GM18507 (cell line): ENCODE measurements at regions not wholly inside any gene's neighbourhood (a gene's known extent, or its start where the extent isn't known, plus 50 kb on each side); places are given as distances from the start of the nearest gene placed in this dataset.

Experiments
- DNase-seq: peaks from one replicate; pipeline ENCODE4 v3.0.0; 2011; ENCODE audit warnings: low read depth; ENCODE audit not compliant: insufficient read length; ENCODE audit errors: extremely low spot score
- FAIRE-seq: peaks from 2 replicates; lab custom pipeline; 2011; peaks lifted over from hg19 to GRCh38; lab: Jason Lieb, UNC

DNA sequence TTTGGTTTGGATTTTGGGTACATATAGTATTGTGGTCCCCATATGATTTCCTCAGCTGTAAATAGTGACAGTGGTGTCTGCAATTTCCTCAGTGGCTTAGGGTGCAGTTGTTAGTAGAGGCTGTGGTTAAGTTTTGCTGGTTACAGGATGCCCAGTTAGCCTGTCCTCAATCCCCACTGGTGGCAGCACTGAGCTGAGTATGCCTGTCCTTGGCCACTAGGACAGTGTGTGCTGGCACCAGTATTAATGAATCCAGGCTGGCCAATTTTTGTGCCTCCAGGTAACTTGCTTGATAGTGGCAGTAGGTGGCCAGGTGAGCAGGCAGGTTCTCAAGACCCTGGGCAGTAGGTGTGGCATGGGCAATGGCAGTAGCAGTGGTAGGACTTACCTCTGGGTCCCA is 973.1 kb downstream of the TMEM182 start:
- DNase-seq (no peak), FAIRE-seq (no peak)

DNA sequence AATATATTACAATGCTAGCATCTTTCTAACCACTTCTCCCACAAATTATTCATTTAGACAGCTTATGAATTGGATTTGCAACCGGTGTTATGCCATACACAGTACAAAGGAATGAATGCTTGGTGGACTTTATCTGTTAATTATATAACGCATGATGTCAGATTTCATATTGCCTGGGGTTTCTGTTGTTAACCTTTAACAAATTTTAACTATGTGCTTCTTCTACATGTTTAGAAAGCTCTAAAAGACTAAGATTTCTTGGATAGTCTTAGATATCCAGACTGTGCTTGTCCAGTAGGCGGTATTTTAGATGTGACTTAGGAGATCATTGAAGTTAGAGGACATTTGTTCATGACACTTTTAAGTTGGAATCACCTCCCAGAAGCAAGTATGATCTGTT is 976.3 kb downstream of the TMEM182 start:
- no peak for FAIRE-seq
- no peak for DNase-seq

DNA sequence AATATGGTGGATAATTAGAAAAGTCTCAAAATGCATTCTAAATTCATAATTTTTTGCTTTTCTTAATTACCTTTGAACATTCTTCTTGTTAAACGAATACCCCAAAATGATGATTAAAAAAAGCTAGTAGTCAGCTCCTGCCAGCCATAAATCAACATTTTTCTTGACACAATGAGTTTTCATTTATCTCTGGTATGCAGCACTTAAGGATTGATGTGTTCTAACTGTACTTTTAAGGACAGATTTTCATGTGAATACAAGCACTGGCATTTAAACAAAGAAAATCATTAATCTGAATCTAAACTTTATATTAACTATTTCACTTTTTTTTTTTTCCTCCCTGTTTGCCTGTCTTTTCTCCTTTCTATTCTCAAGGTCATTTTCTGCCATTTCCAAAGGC is 976.8 kb downstream of the TMEM182 start:
- FAIRE-seq (no peak), DNase-seq (no peak)

DNA sequence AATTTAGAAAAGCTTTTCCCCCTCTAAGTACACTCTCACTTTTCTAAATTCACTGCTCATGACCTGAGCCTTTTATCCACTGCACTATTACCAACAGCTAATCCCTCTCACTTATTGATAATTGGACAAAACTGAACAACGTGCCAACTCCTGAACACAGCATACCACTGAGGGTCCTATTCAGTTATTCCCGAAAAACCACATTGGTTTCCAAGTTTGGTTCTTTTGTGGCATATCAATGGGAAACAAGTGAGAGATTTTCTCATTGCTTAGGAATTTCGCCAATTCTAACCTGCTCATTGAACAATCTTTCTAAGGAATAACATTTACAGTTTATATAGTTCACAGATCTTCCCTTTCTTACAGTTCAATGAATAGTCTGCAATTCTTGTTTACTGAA is 977.4 kb downstream of the TMEM182 start:
- FAIRE-seq (no peak), DNase-seq (no peak)

DNA sequence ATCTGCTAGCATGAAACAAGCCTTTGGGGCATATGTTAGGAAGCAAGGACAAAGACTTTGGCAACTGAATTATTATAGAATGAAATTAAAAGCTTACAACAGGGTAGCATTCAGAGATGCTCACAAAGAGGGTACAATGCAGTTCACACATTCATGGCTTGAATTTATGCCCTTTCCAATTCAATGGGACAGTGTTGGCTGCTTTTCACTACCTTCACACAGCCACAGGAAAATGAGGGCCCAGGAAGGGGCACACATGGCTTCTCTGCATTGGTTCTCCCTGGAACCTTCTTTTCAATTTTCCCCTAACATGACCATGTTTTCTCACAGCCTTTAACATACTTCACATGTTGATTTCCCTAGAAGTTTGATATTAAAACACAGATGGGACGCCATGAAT is 978.1 kb downstream of the TMEM182 start:
- DNase-seq (no peak), FAIRE-seq (no peak)

DNA sequence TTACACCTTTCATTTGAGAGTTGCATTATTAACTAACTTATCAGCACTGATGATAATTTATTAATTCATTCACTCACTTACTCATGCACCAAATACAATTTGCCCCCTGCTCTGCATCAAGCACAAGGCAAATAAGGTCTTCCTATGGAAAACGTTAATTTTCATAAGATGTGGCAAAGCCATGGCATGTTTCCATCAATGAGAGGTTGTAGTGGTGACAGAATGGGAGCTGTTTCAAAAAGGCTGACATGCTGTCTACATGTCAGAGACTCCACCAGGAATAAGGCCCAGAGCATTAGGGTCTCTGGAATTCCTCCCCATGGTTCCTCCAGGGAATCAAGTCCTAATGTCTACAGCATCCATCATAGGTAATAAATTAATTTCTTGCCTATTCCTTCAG is 978.8 kb downstream of the TMEM182 start:
- DNase-seq = no peak
- FAIRE-seq = no peak

DNA sequence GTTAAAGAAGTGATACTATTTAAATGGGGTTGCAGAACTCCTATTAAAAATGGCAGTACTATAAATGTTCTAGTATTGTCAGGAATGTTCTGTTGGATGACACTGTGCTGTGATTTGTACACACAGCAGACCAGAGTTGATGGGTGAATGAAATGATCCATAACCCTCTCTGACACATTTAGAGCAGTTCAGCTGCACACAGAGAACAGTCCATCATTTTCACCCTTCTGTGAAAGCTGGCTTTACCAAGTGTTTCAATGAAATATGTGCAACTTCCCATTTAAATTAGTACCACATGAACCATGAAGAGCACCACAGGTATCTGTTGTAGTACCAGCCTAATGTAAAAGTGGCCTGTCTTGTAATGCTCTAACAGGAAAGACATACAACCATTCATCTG is 981.4 kb downstream of the TMEM182 start:
- FAIRE-seq (no peak), DNase-seq (no peak)

DNA sequence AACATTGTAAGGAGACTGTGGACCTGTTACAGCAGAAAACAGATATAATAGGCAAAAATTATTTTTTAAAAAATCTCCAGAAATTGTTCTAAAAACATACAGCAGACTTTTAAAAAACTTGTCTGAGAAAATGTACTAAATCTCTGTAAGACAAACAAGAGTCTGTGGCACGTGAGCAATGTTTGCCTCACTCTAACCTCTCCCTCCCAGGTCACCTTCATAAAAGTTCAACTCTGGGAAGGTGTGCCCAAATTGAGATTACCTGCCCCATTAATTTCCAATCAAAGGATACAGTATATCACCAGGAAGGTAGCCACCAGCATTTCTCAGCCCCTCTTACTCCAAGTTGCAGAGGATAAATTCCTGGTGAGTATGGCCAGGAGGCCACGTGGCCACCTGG is 992.7 kb downstream of the TMEM182 start:
- no peak for FAIRE-seq
- DNase-seq = no peak

DNA sequence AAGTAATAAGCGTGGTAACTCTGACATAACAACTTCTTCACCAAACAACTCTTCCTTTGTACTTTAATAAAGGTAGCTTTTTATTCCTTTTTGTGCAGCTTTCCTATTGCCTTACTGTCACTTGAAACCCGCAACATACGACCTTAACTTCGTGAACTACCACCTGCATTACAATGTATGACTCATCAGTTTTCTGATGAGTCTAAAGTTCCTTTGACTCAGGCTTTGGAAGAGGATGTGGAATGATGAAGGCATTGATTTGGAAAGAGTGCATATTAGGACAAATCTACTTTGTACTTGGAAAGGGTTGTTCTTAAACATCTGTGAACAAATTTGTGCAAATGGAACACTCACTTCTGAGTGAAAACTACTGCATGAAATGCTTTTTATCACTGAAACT is 1012.1 kb downstream of the TMEM182 start:
- FAIRE-seq (no peak), DNase-seq (no peak)

DNA sequence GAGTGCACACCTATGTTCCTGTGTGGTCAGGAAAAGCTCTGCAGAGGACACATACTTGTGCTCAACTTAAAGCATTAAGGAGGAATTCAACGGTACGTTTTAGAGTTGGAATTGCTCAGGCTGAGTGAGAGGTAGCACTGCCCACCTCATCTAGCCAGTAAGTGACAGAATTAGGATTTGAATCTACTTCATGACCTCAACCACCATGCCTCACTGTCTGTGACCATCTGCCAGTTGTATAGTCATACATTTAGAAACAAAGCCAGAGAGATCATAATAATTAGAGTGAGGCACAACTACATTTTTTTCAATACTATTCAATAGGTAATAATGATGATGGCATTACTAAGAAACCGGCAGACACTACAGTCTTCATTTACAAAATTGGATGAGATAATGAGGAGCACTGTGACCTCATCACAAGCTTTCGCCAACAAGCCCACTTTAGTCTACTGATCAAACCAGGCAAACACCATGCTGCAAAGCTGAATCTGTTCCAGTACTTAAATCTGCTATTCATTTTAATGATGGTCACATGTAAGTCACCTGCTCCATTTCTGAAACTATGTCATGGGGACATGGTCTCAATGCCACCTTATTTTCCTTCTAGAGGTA is 1018.4 kb downstream of the TMEM182 start:
- FAIRE-seq = no peak
- DNase-seq = no peak

DNA sequence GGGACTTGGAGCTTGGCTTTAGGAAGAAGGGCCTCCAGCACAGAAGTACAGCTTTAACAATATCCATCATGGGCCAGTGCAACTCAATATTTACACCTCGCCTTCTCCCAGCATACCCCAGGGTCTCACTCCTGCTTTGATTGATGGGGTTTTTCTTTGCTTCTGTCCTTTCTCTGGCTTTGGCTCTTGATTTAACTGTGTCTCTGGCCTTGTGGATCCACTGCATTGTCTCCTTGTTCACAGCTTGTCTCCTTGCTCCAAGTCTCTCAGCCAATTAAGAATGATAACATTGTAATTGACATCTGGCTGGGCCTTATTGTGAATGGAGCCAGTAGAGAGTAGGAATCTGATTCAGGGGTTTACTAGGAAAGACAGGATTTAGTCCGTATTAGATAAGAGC is 1019.5 kb downstream of the TMEM182 start:
- DNase-seq (no peak), FAIRE-seq (no peak)

DNA sequence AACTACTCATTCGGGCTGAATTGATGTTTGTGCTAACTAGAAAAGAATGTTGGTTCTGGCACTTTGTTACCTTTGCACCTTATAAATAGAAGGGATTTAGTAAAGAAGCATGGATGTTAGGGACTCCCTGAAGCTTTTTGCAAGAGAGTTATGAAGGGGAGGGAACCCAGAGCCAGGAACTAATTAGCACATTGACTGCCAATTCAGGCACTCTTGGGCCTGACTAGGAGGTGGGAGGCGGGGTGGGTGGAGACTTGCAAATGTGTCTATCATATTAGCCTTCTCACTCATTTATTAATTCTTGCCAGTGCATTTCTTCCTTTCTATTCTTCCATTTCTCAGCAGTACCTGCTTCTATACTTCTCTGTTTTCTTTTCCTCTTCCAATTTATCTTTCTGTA is 1022.4 kb downstream of the TMEM182 start:
- no peak for FAIRE-seq

DNA sequence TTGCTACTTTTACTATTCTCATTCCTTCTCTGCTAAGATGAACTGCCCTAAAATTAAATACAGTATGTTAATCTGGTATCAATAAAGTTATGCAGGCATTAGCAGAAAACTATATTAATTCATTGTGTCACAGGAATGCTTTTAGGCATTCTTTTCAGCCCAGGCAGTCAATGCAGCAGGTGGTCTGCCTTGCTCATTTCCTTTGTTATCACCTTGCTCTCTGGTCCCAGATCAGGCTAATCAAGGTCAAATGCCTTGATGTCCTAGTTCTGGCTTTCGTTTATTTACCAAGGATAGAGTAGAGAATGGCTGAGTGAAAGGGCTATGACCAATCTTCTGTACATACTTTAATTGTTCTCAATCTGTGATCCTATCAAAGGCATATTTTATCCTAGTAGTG is 1023.6 kb downstream of the TMEM182 start:
- no peak for FAIRE-seq
- no peak for DNase-seq

More for the DNA sequence above, 1022.4 kb downstream of the TMEM182 start:
- DNase-seq = no peak

DNA sequence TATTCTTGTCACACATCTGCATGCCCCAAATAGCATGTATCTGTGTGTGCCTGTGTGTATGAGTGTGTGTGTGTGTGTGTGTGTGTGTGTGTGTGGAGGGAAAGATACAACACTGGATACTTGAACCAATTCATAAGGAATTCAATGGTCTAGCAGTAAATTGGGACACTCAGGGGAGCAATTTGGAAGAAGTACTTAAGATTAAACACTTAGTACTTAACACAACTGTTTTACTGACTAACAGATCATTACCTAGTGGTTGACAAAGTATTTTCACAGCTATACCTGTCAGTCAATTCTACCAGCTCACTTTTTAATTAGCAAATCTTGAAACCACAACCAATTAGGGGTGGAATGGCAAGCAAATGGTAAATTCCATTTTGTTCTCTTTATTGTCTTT is 1024.1 kb downstream of the TMEM182 start:
- no peak for FAIRE-seq
- no peak for DNase-seq

DNA sequence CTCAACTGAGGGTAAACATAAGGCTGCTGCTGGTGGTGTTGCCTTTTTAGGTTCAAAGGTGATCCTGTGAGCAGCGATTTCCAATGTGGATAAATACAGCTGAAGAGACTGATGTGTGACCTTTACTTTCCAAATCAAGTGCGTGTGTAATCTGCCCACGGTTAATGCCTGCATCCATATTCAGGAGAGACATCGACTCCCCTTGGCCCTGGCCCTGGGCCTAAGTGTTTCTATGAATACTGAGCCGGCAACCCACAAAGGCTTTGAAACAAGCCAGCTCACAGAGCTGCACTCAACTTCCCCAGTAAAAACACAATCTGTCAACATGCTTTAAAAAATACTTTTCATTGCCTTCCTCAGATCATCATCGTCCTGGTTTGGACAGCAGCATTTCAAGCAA is 1026.6 kb downstream of the TMEM182 start:
- DNase-seq (no peak), FAIRE-seq (no peak)

DNA sequence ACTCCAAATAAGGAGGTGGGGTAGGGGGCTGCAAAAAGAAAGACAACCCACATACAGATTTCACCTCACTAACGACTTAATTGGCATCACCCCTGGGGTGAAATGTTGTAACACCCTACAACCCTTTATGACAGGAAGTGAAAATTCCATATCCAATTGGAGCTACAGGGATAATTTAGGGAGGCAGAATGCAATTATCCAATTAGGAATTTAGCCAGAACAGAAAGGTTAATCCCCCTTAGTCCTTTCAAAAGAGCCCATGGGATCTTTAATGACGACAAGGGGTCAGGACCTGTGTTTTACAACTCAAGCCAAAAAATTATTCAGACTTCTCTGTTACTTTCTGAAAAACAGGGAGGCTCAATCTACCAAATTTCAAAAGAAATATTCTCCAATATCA is 1027.1 kb downstream of the TMEM182 start:
- no peak for DNase-seq
- no peak for FAIRE-seq

DNA sequence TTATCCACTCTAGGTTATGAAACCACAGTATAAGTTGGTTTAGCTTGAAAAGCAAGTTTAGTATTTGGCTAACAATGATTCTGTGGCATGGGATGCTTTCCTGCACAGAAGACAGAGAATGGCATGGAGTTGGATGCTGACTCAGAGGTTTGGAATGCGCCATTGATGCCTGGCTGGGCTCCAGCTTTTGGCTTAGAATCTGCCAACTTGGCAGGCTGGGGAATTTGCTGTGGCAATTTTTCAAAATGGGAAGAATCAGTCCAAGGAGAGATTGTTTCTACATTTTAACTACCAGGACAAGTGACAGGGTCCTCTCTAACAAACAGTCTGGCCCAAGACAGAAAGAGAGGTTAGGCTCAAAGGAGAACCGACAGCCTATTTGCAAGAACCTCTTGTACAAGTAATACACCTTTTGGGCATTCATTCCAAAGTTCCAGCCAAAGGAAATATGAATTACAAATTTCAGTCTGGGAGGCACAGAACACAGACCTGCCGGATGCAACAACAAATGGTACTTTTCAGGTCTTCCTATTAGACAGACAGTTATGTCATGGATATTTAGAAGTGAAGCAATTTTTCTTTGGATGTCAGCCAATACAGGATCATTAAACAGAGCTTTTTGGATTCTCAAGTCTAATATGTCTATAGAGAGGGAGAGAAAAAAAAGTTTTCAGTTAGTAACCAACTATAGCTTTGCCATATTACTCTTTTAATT is 1027.7 kb downstream of the TMEM182 start:
- no peak for FAIRE-seq
- DNase-seq = no peak

DNA sequence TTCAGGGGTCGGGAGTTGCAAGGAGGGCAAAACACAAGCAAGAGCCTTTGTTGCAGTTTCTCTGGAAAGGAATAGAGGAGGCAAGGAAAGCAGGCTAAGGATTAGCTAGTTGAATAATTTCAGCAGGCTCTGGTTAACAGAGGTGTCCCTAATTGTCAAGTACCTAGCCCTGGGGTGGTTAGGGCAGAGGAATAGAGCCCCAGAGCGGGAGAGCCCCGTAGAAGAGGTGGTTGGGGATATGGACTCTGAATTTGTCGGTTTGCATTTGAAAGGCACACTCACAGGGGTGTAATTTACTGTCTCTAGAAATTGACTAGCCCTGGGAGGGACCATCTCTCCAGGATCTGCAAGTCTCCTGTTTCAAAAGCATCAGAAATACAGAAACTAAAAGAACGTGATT is 1030.2 kb downstream of the TMEM182 start:
- no peak for DNase-seq
- FAIRE-seq = no peak

DNA sequence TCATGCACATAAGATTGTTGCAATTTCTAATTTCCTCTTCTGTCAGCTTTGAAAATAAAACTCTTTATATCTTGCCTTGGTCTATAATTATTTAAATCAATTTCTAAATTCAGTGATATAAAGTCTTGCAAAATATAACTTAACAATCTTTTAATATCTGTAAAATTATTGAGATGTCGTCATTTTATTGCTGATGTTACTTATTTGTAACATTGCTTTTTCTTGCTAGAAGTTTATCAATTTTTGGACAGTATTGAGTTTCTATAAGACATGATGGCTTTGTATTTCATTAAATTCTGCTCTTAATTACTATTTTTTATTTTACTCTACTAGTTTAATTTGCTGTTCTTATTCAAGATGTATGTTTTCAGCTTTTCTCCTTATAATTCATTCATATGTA is 1036.5 kb downstream of the TMEM182 start:
- FAIRE-seq (no peak), DNase-seq (no peak)

DNA sequence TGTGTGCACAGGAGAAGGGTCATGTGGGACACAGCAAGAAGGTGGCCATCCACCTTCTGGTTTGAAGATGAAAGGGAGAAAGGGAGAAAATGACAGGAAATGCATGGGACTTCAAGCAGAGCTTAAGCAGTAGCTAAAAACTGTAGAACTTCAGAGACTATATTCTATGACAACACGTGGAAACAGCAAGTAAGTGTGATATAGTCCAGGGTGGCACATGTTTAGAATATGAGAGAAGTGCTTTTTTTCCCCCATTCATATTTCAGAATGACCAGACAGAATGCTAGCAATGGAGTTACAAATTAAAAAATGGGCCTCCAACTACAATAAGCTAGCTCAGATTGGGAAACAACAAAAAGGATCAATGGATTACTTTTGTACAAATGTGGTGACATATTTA is 1042.2 kb downstream of the TMEM182 start:
- FAIRE-seq (no peak), DNase-seq (no peak)

DNA sequence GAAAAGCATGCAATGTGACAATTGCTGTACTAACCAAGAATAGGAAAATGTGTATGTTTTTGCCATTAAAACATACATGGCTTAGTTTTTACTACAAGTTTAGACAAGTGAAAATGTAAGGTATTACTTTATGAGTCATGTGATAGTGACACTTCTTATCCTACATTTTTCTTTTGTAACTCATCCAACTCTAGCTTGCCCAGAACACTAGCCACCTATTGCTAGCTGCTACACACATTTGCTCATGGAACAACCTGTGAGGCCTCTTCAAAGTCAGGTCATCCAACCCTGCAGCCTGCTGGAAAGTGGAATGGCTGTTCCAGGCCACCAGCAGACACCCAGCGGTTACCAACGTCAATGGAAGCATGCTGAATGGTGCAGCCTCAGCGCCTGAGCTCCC is 1043.9 kb downstream of the TMEM182 start:
- FAIRE-seq (no peak), DNase-seq (no peak)

DNA sequence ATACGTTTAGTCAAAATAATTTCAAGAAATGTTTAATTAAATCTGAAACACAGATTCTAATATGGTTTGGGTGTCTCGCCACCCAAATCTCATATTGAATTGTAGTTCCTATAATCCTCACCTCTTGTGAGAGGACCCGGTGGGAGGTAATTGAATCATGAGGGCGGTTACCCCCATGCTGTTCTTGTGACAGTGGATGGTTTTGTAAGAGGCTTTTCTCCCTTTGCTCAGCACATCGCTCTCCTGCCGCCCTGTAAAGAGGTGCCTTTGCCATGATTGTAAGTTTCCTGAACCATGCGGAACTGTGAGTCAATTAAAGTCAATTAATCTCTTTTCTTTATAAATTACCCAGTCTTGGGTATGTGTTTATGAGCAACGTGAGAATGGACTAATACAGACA is 1045.1 kb upstream of the POU3F3 start:
- no peak for FAIRE-seq
- no peak for DNase-seq
